NCI-H2107 treated with DMSO at 0.1 percent for 48 hours (cell line): ENCODE measurements at regions not wholly inside any gene's neighbourhood (a gene's known extent, or its start where the extent isn't known, plus 50 kb on each side); places are given as distances from the start of the nearest gene placed in this dataset.

Experiments
- DNase-seq: peaks from one replicate; lab custom pipeline; 2025; ENCODE audit not compliant: unreplicated experiment; lab: John Stamatoyannopoulos, UW

- DNase-seq: no peak
Measured at GRCh38 chr6:44062771-44063560, 64.3 kb downstream of the MRPL14 start.

GRCh38 chr6:44062105-44062770 lies 65.0 kb downstream of the MRPL14 start:
- no peak for DNase-seq

GRCh38 chr6:44061375-44062104 lies 65.7 kb downstream of the MRPL14 start:
- no peak for DNase-seq

GRCh38 chr6:44060612-44061374 lies 66.5 kb downstream of the MRPL14 start:
- no peak for DNase-seq

- no peak for DNase-seq
Measured at GRCh38 chr6:44059359-44060346, 67.6 kb downstream of the MRPL14 start.

GRCh38 chr6:44058617-44059358 lies 68.5 kb downstream of the MRPL14 start:
- no peak for DNase-seq

GRCh38 chr6:44057931-44058616 lies 69.2 kb downstream of the MRPL14 start:
- DNase-seq: no peak

GRCh38 chr6:44057238-44057930 lies 69.9 kb downstream of the MRPL14 start:
- DNase-seq: no peak

- DNase-seq: no peak
Measured at GRCh38 chr6:44056392-44057237, 70.6 kb downstream of the MRPL14 start.

GRCh38 chr6:44054721-44055559 lies 72.3 kb downstream of the MRPL14 start:
- DNase-seq: no peak

GRCh38 chr6:44053760-44054556 lies 73.3 kb downstream of the MRPL14 start:
- no peak for DNase-seq

GRCh38 chr6:44053106-44053756 lies 74.0 kb downstream of the MRPL14 start:
- DNase-seq: no peak

- no peak for DNase-seq
Measured at GRCh38 chr6:44052419-44053023, 74.7 kb downstream of the MRPL14 start.

GRCh38 chr6:44051515-44051914 lies 75.7 kb downstream of the MRPL14 start:
- no peak for DNase-seq
